ENCODE measurements at regions not wholly inside any gene's neighbourhood (a gene's known extent, or its start where the extent isn't known, plus 50 kb on each side); places are given as distances from the start of the nearest gene placed in this dataset.
"Not testable (repeated sequence)": the region's sequence is repeated elsewhere in the genome, so short reads cannot be mapped to it uniquely, and the experiment has no call there.

DNA sequence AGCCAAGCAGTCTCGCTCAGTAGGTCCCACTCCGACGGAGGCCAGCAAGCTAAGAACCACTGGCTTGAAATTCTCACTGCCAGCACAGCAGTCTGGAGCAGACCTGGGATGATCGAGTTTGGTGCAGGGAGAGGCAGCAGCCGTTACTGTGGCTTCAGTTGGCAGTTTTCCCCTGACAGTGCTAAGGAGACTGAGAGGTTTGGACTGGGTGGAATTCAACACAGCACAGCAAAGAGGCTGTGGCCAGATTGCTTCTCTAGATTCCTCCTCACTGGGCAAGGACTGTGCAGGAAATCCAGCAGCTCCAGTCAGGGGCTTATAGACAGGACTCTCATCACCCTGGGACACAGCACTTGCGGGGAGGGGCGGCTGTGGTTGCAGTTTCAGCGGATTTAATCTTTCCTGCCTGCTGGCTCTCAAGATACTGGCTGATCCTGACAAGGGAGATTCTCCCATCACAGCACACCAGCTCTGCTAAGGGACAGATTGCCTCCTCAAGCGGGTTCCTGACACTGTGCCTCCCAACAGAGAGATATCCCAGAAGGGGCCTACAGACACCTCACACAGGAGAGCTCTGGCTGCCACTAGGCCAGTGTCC is 122.1 kb downstream of the YIPF5 start:
- H3K4me3 Mint-ChIP-seq = no peak overlapping the region
- no peak overlapping the region for H4K91ac ChIP-seq (ENCODE audit: insufficient read length, low read depth, low read length)
- H3K4me2 ChIP-seq (ENCODE audit: insufficient read depth, insufficient read length, low read length) = no peak overlapping the region
- no peak overlapping the region for H3K14ac ChIP-seq (ENCODE audit: insufficient read depth, low read length)
- WGBS (ENCODE audit: extremely low coverage, insufficient read length, low lambda C conversion rate) = no CpG with 5 or more reads among the region's 9 CpGs
- no peak overlapping the region for H3K4ac ChIP-seq (ENCODE audit: low read depth, low read length)
- no peak overlapping the region for H3K56ac ChIP-seq (ENCODE audit: insufficient read length, low read depth, low read length)
- H2BK12ac ChIP-seq (ENCODE audit: insufficient read length, low read depth, low read length) = no peak overlapping the region
- H3K4me1 ChIP-seq (ENCODE audit: insufficient read depth, low read length) = no peaks in the 10 kb centered on the region
- no peaks in the 10 kb centered on the region for H3K27me3 Mint-ChIP-seq (ENCODE audit: low read depth)
- no peak overlapping the region for H3K27ac Mint-ChIP-seq
- no peak overlapping the region for H3K18ac ChIP-seq (ENCODE audit: insufficient read length, low read depth, low read length)
- no peak overlapping the region for H3K9ac ChIP-seq (ENCODE audit: extremely low read depth, insufficient read length, low read length)
- H3K9me3 ChIP-seq (ENCODE audit: control insufficient read depth, low read depth, low read length) = no peaks in the 10 kb centered on the region
- no peak overlapping the region for H2BK20ac ChIP-seq (ENCODE audit: low read depth, low read length, poor library complexity, severe bottlenecking)
- no peak overlapping the region for H2BK15ac ChIP-seq (ENCODE audit: low read depth, low read length)
- H3K79me1 ChIP-seq (ENCODE audit: insufficient read depth, low read depth, low read length, poor library complexity, severe bottlenecking) = no peaks in the 10 kb centered on the region
- H2BK5ac ChIP-seq (ENCODE audit: insufficient read length, low read length) = no peak overlapping the region
- no peaks in the 10 kb centered on the region for H3K4me1 Mint-ChIP-seq
- H3K36me3 Mint-ChIP-seq (ENCODE audit: insufficient read depth in 1 of 3, low read depth in 3 of 3) = peaks cover 0 to 4% (median 3%) of the 10 kb centered on the region in 3 experiments; a peak in 1 of 7 replicates
- H3K23me2 ChIP-seq (ENCODE audit: insufficient read length, low read depth, low read length, poor library complexity, severe bottlenecking) = no peaks in the 10 kb centered on the region
- no peak overlapping the region for H2AFZ ChIP-seq (ENCODE audit: low read length)
- no peak overlapping the region for H3K23ac ChIP-seq (ENCODE audit: insufficient read length, low read depth, low read length)
- H4K8ac ChIP-seq (replicated peaks; ENCODE audit: insufficient read length, low read depth, low read length) = no peak overlapping the region
- H2BK120ac ChIP-seq (ENCODE audit: low read depth, low read length, poor library complexity, severe bottlenecking) = no peak overlapping the region
- no peaks in the 10 kb centered on the region for H3K27me3 ChIP-seq (ENCODE audit: insufficient read depth, low read length)
- H2AK5ac ChIP-seq (ENCODE audit: insufficient read length, low read length) = no peak overlapping the region
- TF ChIP-seq CTCF (conservative IDR thresholded peaks at IDR 0.05) = no peak
- H3T11ph ChIP-seq (ENCODE audit: low read length) = no peak overlapping the region
- H3K79me2 ChIP-seq (ENCODE audit: insufficient read depth, low read length) = no peaks in the 10 kb centered on the region
- H4K20me1 ChIP-seq (ENCODE audit: control insufficient read depth, insufficient read depth, insufficient read length) = no peaks in the 10 kb centered on the region
- H3K9me3 Mint-ChIP-seq = peaks cover 0 to 6% of the 10 kb centered on the region in 2 experiments; a peak in 2 of 5 replicates
- no peak for DNase-seq
- no peak overlapping the region for H3K27ac ChIP-seq (ENCODE audit: insufficient read length, low read depth, low read length)
- no peak overlapping the region for H4K5ac ChIP-seq (ENCODE audit: insufficient read length, low read depth, low read length)

DNA sequence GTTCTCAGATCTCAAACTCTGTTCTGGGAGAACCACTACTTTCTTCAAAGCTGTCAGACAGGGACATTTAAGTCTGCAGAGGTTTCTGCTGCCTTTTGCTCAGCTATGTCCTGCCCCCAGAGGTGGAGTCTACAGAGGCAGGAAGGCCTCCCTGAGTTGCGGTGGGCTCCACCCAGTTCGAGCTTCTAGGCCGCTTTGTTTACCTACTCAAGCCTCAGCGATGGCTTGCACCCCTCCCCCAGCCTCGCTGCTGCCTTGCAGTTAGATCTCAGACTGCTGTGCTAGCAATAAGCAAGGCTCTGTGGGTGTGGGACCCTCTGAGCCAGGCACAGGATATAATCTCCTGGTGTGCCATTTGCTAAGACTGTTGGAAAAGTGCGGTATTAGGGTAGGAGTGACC is 115.1 kb downstream of the YIPF5 start:
- not testable (repeated sequence) for H3T11ph ChIP-seq (ENCODE audit: low read length); H2AK5ac ChIP-seq (ENCODE audit: insufficient read length, low read length); H3K9me3 ChIP-seq (ENCODE audit: control insufficient read depth, low read depth, low read length); H4K91ac ChIP-seq (ENCODE audit: insufficient read length, low read depth, low read length); H3K56ac ChIP-seq (ENCODE audit: insufficient read length, low read depth, low read length); H4K8ac ChIP-seq (replicated peaks; ENCODE audit: insufficient read length, low read depth, low read length); H3K4ac ChIP-seq (ENCODE audit: low read depth, low read length); H3K18ac ChIP-seq (ENCODE audit: insufficient read length, low read depth, low read length); H3K4me3 Mint-ChIP-seq; H2BK20ac ChIP-seq (ENCODE audit: low read depth, low read length, poor library complexity, severe bottlenecking); H3K4me1 Mint-ChIP-seq; DNase-seq; H3K23me2 ChIP-seq (ENCODE audit: insufficient read length, low read depth, low read length, poor library complexity, severe bottlenecking); H3K27me3 Mint-ChIP-seq (ENCODE audit: low read depth); H2BK12ac ChIP-seq (ENCODE audit: insufficient read length, low read depth, low read length); H3K14ac ChIP-seq (ENCODE audit: insufficient read depth, low read length); H3K23ac ChIP-seq (ENCODE audit: insufficient read length, low read depth, low read length); H3K9ac ChIP-seq (ENCODE audit: extremely low read depth, insufficient read length, low read length); H3K79me1 ChIP-seq (ENCODE audit: insufficient read depth, low read depth, low read length, poor library complexity, severe bottlenecking); H2BK15ac ChIP-seq (ENCODE audit: low read depth, low read length); H3K27ac Mint-ChIP-seq; H3K79me2 ChIP-seq (ENCODE audit: insufficient read depth, low read length); H2BK5ac ChIP-seq (ENCODE audit: insufficient read length, low read length); H4K5ac ChIP-seq (ENCODE audit: insufficient read length, low read depth, low read length); H3K4me1 ChIP-seq (ENCODE audit: insufficient read depth, low read length); H3K27ac ChIP-seq (ENCODE audit: insufficient read length, low read depth, low read length); H3K27me3 ChIP-seq (ENCODE audit: insufficient read depth, low read length); H3K4me2 ChIP-seq (ENCODE audit: insufficient read depth, insufficient read length, low read length); H2BK120ac ChIP-seq (ENCODE audit: low read depth, low read length, poor library complexity, severe bottlenecking); H4K20me1 ChIP-seq (ENCODE audit: control insufficient read depth, insufficient read depth, insufficient read length); H2AFZ ChIP-seq (ENCODE audit: low read length)
- WGBS (ENCODE audit: extremely low coverage, insufficient read length, low lambda C conversion rate) = no CpG with 5 or more reads among the region's 6 CpGs
- Mint-ChIP-seq H3K36me3 (ENCODE audit: insufficient read depth in 1 of 3, low read depth in 3 of 3) (peaks cover 6 to 27% (median 20%) of the 10 kb centered on the region in 3 experiments; a peak in 6 of 7 replicates), H3K9me3 (peaks cover 20 to 42% of the 10 kb centered on the region in 2 experiments)
